HG03558 (cell line): ENCODE measurements at regions not wholly inside any gene's neighbourhood (a gene's known extent, or its start where the extent isn't known, plus 50 kb on each side); places are given as distances from the start of the nearest gene placed in this dataset.

Source experiments
- ATAC-seq: cut with Tn5 transposase; IDR thresholded peaks from one replicate; pipeline ENCODE4 v1.9.1; 2021; ENCODE audit warnings: moderate number of reproducible peaks; ENCODE audit not compliant: unreplicated experiment; ENCODE audit errors: extremely low read depth

GRCh38 chr10:44835300-44835699 is 75.8 kb upstream of the TMEM72 start:
- ATAC-seq: no peak

DNA sequence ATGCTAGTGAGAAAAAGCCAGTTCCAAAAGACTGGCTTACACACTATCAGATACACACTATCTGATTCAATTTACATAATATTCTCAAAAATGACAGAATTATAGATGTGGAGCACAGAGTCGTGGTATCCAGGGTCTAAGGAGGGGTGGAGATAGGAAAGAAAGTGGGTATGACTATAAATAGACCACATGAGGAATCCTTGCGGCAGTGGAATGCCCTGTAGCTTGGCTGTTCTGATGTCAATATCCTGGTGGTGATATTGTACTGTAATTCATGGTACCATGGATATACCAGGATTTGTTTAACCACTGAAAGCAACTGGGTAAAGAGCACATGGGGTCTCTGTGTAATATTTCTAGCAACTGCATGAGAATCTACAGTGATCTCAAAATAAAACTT is 67.7 kb upstream of the TMEM72 start:
- ATAC-seq: no peak

DNA sequence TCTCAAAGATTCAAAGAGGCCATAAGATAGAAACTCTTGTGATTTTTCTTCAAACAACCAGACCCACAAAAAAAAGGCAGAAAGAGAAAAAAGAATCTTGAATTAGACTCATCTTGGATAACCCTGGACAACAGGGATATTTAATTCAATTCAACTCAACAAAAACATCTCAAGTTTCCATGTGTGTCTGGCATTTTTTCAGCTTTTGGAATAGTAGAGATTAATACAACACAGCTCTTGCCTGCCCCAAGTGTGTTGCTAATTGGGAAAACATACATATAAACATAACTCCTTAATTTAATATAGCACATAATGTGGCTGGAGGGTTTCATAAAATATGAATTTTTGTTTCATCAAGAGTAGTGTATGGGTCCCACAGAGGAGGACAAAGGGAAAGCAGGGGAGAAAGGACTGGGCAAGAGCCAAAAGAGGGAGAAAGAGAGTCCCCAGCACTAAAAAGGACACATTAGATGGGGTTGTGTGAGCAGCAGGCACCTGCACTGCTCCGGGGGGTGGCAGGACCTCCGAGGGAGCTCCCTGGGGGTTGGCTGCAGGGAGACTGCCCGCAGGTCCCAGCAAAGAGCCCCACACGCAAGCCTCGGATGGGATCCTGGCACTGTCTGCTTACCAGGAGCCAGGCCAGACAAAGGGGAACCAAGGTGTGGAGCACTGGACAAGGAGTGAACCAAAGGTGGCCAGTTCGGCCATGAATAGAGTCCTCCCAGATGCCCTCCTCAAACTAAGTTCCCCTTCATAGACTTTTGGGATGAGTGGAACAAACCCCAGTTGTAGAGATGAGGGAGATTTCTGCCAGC is 65.6 kb upstream of the TMEM72 start:
- no peak for ATAC-seq

DNA sequence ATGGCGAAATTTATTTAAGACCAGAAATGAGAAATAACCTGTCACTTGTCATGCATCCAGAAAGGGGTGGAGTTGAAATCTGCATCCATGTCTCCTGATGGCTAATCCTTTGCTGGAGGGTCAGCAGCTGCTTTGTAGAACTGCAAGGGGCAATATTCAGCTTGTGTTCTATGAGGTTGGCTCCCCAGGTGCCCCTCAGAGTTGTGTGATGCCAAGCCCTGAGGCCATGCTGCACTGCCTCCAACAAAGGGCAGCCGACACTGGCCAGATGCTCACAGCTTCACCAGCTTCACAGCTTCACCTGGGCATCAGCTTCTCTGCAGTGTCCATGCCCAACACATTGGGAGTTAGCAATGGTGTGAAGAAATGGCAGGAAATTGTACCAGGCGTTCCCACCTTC is 64.0 kb upstream of the TMEM72 start:
- no peak for ATAC-seq

GRCh38 chr10:44848211-44848610 is 62.9 kb upstream of the TMEM72 start:
- no peak for ATAC-seq

- no peak for ATAC-seq
These were observed 61.2 kb upstream of the TMEM72 start for GRCh38 chr10:44849936-44850335.

GRCh38 chr10:44850356-44850934 is 60.7 kb upstream of the TMEM72 start:
- ATAC-seq: no peak

DNA sequence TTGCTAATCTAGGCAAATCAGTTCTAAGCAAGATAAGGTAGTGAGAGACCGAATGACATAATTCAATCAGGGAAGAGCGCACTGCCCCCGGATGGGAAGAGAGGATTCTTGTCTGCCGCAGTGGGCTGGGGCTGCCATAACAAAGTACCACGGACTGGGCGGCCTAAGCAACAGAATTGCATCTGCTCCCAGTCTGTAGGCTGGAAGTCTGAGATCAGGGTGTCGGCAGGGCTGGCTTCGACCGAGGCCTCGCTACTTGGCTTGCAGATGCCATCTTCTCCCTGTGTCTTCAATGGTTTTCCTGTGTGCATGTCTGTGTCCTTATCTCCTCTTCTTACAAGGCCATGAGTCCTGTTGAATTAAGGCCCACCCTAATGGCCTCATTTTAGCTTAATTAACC is 59.7 kb upstream of the TMEM72 start:
- ATAC-seq: no peak

GRCh38 chr10:44851881-44852280 is 59.3 kb upstream of the TMEM72 start:
- ATAC-seq: no peak

GRCh38 chr10:44853148-44853734 is 57.9 kb upstream of the TMEM72 start:
- ATAC-seq: no peak

DNA sequence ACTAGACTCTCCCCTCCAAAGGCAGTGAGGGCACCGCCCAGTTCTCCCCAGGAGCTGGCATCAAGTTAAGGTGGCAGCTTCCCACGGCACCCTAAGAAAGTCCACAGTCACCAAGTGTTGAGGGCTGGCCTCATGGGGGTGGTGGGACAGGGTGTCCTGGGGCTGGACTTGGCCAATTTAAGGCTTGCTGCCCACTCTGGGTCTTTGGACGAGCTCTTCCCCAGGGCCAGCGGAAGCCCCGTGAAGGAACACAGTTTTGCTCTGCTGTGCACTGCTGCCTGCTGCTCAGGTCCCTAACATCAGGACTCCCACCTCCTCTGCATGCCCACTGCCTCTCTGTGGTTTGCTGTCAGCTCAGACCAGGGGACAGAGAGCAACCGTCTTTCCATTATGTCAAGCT is 57.3 kb upstream of the TMEM72 start:
- ATAC-seq: no peak

DNA sequence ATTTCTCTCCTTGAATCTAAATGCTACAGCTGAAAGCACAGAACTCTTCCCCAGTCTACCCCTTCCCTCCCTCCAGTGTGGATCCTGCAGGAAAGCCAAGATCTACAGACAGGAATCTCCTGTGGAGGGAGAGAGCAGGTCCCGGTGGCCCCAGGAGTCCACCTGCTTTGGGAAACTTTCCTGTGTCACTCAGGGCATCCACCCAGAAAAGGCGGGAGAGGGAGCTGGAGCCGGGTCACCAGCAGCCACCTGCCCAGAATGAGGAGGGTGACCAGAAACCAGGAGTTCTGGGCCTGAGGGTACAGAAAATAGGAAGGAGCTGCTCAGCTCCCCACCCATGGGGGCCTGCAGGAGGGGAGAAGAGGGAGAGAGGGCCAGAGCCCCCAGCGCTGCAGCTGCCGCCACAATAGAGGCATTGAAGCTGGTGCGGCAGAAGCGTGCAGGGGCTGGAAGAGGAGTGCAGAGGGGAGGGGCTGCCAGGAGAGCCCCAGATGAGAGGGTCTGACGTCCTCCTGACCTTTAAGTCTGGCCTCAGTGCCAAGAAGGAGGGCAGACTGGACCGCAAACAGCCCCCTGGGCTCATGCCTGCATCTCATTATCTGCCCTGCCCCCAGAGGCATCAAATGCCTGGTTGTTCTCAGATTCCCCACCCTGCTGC is 56.3 kb upstream of the TMEM72 start:
- no peak for ATAC-seq

- ATAC-seq: no peak
These were observed 54.4 kb upstream of the TMEM72 start for GRCh38 chr10:44856696-44857095.

DNA sequence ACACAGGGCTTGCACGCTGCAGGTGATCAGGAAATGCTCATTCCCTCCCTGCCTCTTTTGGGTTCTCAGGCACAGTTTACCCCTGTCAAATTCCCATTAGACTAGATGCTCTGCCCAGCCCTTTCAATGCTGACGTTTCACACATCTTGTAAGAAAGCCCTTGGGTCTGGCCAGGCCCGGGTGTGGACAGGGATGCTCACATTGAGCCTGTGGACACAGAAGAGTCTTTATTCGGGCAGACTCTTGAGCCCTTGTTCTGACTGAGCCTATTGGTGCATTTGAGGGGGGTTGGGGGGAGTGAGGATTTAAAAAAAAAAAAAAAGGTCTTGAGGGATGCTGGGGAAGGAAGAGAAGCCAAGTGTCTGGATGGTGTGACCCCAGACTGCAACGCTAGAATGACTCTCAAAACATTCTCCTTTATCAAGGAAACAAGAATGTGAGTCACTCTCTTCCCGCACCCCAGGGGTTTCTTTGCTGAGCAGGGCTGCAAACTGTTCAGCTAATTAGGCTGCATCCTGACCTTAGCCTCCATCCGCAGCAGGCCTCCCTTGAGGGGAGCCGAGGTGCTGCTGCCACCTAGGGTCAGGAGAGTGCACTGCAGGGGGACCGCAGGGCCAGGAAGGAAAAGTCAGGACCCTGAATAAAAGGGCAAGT is 53.6 kb upstream of the TMEM72 start:
- no peak for ATAC-seq

GRCh38 chr10:44858017-44858371 is 53.1 kb upstream of the TMEM72 start:
- no peak for ATAC-seq

- ATAC-seq: no peak
These were observed 52.1 kb upstream of the TMEM72 start for GRCh38 chr10:44858988-44859387.

- no peak for ATAC-seq
These were observed 51.4 kb upstream of the TMEM72 start for GRCh38 chr10:44859546-44860285.

- no peak for ATAC-seq
These were observed 50.1 kb upstream of the TMEM72 start for GRCh38 chr10:44860811-44861736.
